Ascending aorta (tissue), 2 donors: ENCODE measurements at regions not wholly inside any gene's neighbourhood (a gene's known extent, or its start where the extent isn't known, plus 50 kb on each side); places are given as distances from the start of the nearest gene placed in this dataset.

ENCODE experiments used
- DNase-seq, 2 donors: peaks; one replicate each; pipeline ENCODE4 v3.0.0-alpha.2; 2019; ENCODE audit warnings: low spot score in 2 of 2
- H3K27ac ChIP-seq, 2 donors: fragments of 200-600 bp; sonication (generic); one replicate each; pipeline ENCODE4 v1.5.1; 2016 to 2017; ENCODE audit warnings: mild to moderate bottlenecking in 1 of 2
- H3K27me3 ChIP-seq: fragments of 200-600 bp; sonication (generic); one replicate; pipeline ENCODE4 v1.5.1; 2017
- H3K36me3 ChIP-seq, 2 donors: fragments of 200-600 bp; sonication (generic); one replicate each; pipeline ENCODE4 v1.5.1; 2016
- H3K4me1 ChIP-seq, 2 donors: fragments of 200-600 bp; sonication (generic); one replicate each; pipeline ENCODE4 v1.5.1; 2016 to 2017; ENCODE audit warnings: mild to moderate bottlenecking in 1 of 2
- H3K4me3 ChIP-seq, 2 donors: fragments of 200-600 bp; sonication (generic); one replicate each; pipeline ENCODE4 v1.5.1; 2016 to 2017; ENCODE audit warnings: mild to moderate bottlenecking in 1 of 2
- H3K9me3 ChIP-seq, 2 donors: fragments of 200-600 bp; sonication (generic); one replicate each; pipeline ENCODE4 v1.5.1; 2016
- intact Hi-C: fragments of 100-400 bp; cut with DNase I; formaldehyde crosslinking; loops from one replicate; pipeline ENCODE4 v1.15.1; 2023
- TF ChIP-seq, protein P1 (sequence below), 3 experiments: fragments of 200-600 bp in 2 of 3; fragments of 450-650 bp in 1 of 3; sonication (generic) in 2 of 3; IDR thresholded peaks; one replicate each; pipeline ENCODE4 v1.5.1; 2016 to 2019; ENCODE audit warnings: antibody characterized with exemption in 3 of 3, mild to moderate bottlenecking in 1 of 3, moderate library complexity in 1 of 3

DNA sequence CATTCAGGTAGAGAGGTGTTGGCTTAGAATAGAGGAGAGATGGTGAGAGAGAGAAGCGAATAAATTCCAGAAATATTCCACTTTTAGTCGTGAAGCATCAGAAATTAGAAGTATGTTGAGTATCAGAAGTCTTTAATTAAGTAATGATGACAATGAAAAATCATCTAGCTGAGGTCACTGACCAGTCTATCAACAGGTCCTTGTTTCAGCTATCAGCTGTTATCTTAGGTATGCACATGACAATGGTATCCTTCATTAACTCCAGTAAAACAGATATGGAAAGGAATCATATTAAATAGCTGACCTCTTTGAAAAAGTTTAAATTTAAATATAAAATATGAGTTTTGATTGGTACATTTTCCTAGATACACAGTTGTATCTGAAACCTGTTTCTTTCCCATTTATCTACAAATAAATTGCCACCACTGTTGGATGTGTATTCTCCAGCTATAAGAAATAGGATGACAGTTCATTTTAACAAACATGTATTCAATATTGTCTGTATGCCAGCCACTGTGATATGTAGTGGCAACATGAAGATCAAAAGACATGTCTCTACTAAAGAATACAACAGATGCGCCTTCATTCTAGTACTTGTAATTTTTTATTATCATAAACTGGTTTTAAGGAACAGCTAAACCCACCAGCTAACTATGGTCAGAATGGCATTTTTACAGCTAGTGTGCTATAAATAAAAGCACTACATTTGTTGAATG is 424.2 kb upstream of the DCN start:
- DNase-seq = no peak
- TF ChIP-seq, protein P1, sequence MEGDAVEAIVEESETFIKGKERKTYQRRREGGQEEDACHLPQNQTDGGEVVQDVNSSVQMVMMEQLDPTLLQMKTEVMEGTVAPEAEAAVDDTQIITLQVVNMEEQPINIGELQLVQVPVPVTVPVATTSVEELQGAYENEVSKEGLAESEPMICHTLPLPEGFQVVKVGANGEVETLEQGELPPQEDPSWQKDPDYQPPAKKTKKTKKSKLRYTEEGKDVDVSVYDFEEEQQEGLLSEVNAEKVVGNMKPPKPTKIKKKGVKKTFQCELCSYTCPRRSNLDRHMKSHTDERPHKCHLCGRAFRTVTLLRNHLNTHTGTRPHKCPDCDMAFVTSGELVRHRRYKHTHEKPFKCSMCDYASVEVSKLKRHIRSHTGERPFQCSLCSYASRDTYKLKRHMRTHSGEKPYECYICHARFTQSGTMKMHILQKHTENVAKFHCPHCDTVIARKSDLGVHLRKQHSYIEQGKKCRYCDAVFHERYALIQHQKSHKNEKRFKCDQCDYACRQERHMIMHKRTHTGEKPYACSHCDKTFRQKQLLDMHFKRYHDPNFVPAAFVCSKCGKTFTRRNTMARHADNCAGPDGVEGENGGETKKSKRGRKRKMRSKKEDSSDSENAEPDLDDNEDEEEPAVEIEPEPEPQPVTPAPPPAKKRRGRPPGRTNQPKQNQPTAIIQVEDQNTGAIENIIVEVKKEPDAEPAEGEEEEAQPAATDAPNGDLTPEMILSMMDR (IDR thresholded peaks at IDR 0.05) = no peak
- Histone ChIP-seq H3K9me3 (no peaks in the 10 kb centered on the region), H3K36me3 (no peaks in the 10 kb centered on the region), H3K4me1 (peaks cover 0 to 3% of the 10 kb centered on the region in 2 donors), H3K4me3 (no peak overlapping the region), H3K27ac (no peak overlapping the region), H3K27me3 (no peaks in the 10 kb centered on the region)
- intact Hi-C loops = no loop called here

DNA sequence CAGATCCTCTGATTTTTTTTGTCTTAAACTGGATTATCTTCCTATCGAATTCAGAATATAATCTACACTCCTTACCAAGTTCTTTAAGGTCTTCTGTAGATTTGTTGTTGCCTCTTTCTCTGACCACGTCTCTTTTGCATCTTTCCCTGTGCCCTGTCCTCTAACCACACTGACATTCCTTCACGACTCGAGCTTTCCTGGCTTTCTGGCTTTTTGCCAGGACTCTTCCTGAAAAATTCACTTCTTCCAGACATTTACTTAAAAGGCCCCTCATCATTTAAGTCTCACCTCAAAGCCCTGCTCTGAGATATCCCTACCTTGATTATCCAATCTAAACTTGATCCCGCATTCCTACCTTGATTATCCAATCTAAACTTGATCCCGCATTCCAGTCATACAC is 422.3 kb upstream of the DCN start:
- no peak for DNase-seq
- H3K4me3 ChIP-seq = no peak overlapping the region
- TF ChIP-seq, protein P1 (IDR thresholded peaks at IDR 0.05) = no peak

DNA sequence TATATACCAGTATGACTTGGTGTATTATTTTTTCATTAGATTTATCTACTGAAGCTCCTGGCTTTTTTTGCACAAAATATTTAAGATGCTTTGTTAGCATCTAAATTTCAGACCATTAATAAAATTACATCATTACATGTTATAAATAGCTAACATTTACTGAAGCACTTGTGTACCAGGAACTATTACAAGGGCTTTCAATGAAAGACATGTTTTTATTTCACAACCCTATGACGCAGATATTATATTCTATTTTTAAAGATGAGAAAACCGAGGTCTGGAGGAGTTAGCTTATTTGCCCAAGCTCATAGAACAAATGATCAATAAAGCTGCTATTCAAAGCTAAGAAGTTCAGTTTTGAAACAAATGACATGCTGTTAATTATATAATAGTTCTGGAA is 420.4 kb upstream of the DCN start:
- H3K4me3 ChIP-seq = no peak overlapping the region
- H3K36me3 ChIP-seq = no peaks in the 10 kb centered on the region
- intact Hi-C loops = no loop called here
- TF ChIP-seq, protein P1 (IDR thresholded peaks at IDR 0.05) = no peak
- peaks cover 0 to 3% of the 10 kb centered on the region in 2 donors for H3K4me1 ChIP-seq
- no peak for DNase-seq
- H3K27ac ChIP-seq = peak overlapping the region in 1 of 2 donors; percentile 11
- no peaks in the 10 kb centered on the region for H3K27me3 ChIP-seq
- H3K9me3 ChIP-seq = no peaks in the 10 kb centered on the region

More for the DNA sequence above, 422.3 kb upstream of the DCN start:
- no peaks in the 10 kb centered on the region for H3K36me3 ChIP-seq
- peaks cover 0 to 3% of the 10 kb centered on the region in 2 donors for H3K4me1 ChIP-seq
- H3K27me3 ChIP-seq = no peaks in the 10 kb centered on the region
- H3K27ac ChIP-seq = no peak overlapping the region
- H3K9me3 ChIP-seq = no peaks in the 10 kb centered on the region
- intact Hi-C loops = no loop called here

DNA sequence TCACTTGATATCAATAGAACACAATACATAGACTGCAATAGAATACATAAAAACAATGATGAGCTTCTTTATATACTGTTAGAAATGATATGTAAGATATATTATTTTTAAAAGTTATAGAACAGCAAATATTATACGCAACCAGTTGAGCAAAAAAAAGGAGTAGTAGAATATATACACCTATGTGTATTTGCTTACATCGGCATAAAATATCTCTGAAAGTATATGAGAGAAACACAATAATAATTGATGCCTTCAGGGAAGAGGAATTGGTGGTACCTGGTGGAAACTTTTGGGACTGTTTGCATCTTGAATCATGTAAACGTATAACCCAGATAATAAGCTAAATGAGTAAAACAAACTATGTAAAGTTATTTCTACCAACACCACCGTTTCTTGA is 418.4 kb upstream of the DCN start:
- peaks cover 0 to 3% of the 10 kb centered on the region in 2 donors for H3K4me1 ChIP-seq
- TF ChIP-seq, protein P1 (IDR thresholded peaks at IDR 0.05) = no peak
- no peaks in the 10 kb centered on the region for H3K9me3 ChIP-seq
- H3K27me3 ChIP-seq = no peaks in the 10 kb centered on the region
- intact Hi-C loops = no loop called here
- no peak overlapping the region for H3K27ac ChIP-seq
- no peak for DNase-seq
- H3K4me3 ChIP-seq = no peak overlapping the region
- no peaks in the 10 kb centered on the region for H3K36me3 ChIP-seq

DNA sequence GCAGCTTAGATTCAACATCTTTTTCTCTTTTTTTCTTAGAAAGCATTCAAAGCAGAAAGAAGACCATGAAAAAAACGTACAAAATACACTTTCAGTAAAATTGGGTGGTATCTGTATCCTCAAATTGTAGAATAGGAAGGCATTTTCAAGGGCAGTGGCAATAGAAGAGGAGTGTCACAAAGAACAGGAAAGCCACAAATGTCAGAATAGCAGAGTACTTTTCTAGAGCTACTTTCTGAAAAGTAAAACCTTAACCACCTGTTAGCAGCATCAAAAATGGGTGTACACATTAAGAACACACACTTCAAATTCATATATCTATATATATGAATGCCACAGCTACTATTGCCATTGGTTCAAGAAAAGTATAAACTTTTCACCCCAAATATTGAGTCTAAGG is 412.1 kb upstream of the DCN start:
- H3K4me3 ChIP-seq = no peak overlapping the region
- H3K4me1 ChIP-seq = no peaks in the 10 kb centered on the region
- TF ChIP-seq, protein P1 (IDR thresholded peaks at IDR 0.05) = no peak
- no peaks in the 10 kb centered on the region for H3K36me3 ChIP-seq
- no peaks in the 10 kb centered on the region for H3K9me3 ChIP-seq
- no peak for DNase-seq
- intact Hi-C loops = no loop called here
- H3K27me3 ChIP-seq = no peaks in the 10 kb centered on the region
- H3K27ac ChIP-seq = no peak overlapping the region

DNA sequence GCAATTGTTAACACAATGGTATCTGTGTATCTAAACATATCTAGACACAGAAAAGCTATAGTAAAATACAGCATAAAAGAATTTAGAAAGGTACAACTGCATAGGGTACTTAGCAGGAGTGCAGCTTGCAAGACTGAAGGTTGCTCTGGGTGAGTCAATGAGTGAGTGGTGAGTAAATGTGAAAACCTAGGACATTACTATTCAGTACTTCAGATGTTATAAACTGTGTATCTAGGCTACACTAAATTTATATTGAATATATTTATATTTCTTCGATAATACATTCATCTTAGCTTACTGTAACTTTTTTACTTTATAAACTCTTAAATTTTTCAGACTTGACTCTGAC is 409.0 kb upstream of the DCN start:
- H3K4me3 ChIP-seq = no peak overlapping the region
- H3K36me3 ChIP-seq = no peaks in the 10 kb centered on the region
- no peaks in the 10 kb centered on the region for H3K27me3 ChIP-seq
- no peak overlapping the region for H3K27ac ChIP-seq
- no peaks in the 10 kb centered on the region for H3K9me3 ChIP-seq
- intact Hi-C loops = no loop called here
- no peak for DNase-seq
- H3K4me1 ChIP-seq = no peaks in the 10 kb centered on the region
- TF ChIP-seq, protein P1 (IDR thresholded peaks at IDR 0.05) = no peak
